RWPE1 (cell line): ENCODE measurements at regions not wholly inside any gene's neighbourhood (a gene's known extent, or its start where the extent isn't known, plus 50 kb on each side); places are given as distances from the start of the nearest gene placed in this dataset.

Source experiments
- CTCF ChIA-PET: fragments of 350-600 bp; sonication (Branson Sonifier 250); formaldehyde crosslinking; extraction: SDS; loops from one replicate; lab custom pipeline; 2021; lab: Yijun Ruan, JAX
- POLR2A ChIA-PET: fragments of 400-600 bp; formaldehyde crosslinking; extraction: SDS; loops from one replicate; lab custom pipeline; 2020; ENCODE audit warnings: antibody characterized with exemption; ENCODE audit not compliant: low non-redundant PET; lab: Yijun Ruan, JAX
- DNase-seq: peaks from one replicate; pipeline ENCODE4 v3.0.0; 2012; ENCODE audit warnings: low spot score
- H3K27ac ChIP-seq: fragments of 450-650 bp; 2 replicates; pipeline ENCODE4 v1.5.1; 2017
- TF ChIP-seq, protein P1 (sequence below): fragments of 450-650 bp; conservative IDR thresholded peaks from 2 replicates; pipeline ENCODE4 v1.5.1; 2017; ENCODE audit warnings: low read depth, mild to moderate bottlenecking

DNA sequence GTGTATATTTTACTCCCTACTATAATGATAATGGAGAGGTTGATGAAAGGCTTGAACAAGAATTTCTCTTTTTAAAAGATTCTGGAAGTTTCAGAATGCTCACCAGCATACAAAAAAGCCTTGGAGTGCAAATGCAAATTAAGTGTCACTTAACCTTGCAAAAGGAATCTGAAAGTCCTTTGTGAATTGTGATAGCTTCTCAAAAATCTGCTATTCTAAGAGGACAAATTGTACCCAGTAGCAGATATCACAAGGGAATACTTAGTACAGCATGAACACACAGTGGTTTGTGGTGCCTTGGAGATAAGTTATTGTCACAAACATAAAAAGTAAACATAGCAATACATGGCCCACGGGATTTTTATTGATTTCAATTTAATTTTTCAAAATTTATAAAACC, 1208.3 kb upstream of the B3GALT2 start:
- H3K27ac ChIP-seq: no peak overlapping the region
- ChIA-PET POLR2A (no interaction called here), CTCF (interaction anchor here (0.7 kb wide), 1 partner anchor 9 kb away, joined by 3 read pairs; no protein-coding TSS in a partner anchor)
- TF ChIP-seq, protein P1, sequence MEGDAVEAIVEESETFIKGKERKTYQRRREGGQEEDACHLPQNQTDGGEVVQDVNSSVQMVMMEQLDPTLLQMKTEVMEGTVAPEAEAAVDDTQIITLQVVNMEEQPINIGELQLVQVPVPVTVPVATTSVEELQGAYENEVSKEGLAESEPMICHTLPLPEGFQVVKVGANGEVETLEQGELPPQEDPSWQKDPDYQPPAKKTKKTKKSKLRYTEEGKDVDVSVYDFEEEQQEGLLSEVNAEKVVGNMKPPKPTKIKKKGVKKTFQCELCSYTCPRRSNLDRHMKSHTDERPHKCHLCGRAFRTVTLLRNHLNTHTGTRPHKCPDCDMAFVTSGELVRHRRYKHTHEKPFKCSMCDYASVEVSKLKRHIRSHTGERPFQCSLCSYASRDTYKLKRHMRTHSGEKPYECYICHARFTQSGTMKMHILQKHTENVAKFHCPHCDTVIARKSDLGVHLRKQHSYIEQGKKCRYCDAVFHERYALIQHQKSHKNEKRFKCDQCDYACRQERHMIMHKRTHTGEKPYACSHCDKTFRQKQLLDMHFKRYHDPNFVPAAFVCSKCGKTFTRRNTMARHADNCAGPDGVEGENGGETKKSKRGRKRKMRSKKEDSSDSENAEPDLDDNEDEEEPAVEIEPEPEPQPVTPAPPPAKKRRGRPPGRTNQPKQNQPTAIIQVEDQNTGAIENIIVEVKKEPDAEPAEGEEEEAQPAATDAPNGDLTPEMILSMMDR: no peak
- no peak for DNase-seq

- no peak overlapping the region for H3K27ac ChIP-seq
- TF ChIP-seq, protein P1: no peak
- DNase-seq: no peak
- CTCF ChIA-PET: interaction anchor here (0.6 kb wide), 1 partner anchor 862 kb away, joined by 3 read pairs; no protein-coding TSS in a partner anchor
- POLR2A ChIA-PET: no interaction called here
Observed at GRCh38 chr1:194387531-194387930, 1201.1 kb upstream of the B3GALT2 start.

DNA sequence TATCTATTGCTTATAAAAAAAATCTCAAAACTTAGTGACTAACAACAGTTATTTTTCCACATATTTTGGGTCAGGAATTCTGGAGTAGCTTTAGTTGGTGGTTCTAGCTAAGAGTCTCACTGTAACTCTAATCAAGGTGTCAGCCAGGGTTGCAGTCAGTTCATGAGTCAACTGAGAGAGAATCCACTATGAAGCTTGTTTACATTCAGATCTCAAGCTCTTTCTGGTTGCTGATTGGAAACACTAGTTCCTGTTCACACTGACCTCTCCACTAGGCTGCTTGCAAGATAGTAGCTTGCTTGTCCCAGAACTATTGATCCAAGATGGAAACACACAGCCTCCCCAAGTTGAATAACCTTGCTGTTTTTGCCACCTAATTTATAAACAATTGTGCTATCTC, 1192.1 kb upstream of the B3GALT2 start:
- no peak for DNase-seq
- CTCF ChIA-PET: no interaction called here

GRCh38 chr1:194374649-194375048, 1188.2 kb upstream of the B3GALT2 start:
- no peak for DNase-seq
- TF ChIP-seq, protein P1: no peak
- ChIA-PET CTCF (no interaction called here), POLR2A (no interaction called here)
- H3K27ac ChIP-seq: no peak overlapping the region

More for the DNA sequence above, 1192.1 kb upstream of the B3GALT2 start:
- TF ChIP-seq, protein P1: no peak
- POLR2A ChIA-PET: no interaction called here
- H3K27ac ChIP-seq: no peak overlapping the region

- POLR2A ChIA-PET: no interaction called here
- TF ChIP-seq, protein P1: no peak
- no peak for DNase-seq
- H3K27ac ChIP-seq: no peak overlapping the region
- CTCF ChIA-PET: no interaction called here
Observed at GRCh38 chr1:194372266-194372665, 1185.9 kb upstream of the B3GALT2 start.

DNA sequence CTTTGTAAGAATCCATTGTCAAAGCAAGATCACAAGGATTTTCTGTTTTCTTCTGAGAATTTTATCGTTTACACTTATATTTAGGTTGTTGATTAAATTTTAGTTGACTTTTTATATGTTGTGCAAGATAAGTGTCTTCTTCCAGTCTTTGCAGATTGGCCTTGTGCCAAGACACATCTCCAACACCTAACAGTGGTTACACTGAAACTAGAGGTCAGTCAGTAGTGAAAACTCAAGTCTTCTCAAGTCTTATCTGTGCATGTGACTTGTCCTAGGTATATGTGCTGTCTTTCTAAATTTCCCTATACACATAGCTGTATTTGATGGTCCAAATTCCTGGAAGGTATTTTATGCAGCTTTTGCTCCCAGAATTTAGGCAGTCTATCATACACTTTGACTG, 1183.2 kb upstream of the B3GALT2 start:
- H3K27ac ChIP-seq: no peak overlapping the region
- DNase-seq: no peak
- TF ChIP-seq, protein P1: no peak
- POLR2A ChIA-PET: no interaction called here
- CTCF ChIA-PET: no interaction called here

GRCh38 chr1:194369060-194369459, 1182.6 kb upstream of the B3GALT2 start:
- H3K27ac ChIP-seq: no peak overlapping the region
- DNase-seq: peak; percentile 17
- TF ChIP-seq, protein P1: no peak
- ChIA-PET CTCF (no interaction called here), POLR2A (no interaction called here)
